Left colon (tissue), 2 donors: ENCODE measurements at regions not wholly inside any gene's neighbourhood (a gene's known extent, or its start where the extent isn't known, plus 50 kb on each side); places are given as distances from the start of the nearest gene placed in this dataset.

Experiments used
- ATAC-seq: fragments of 200-7000 bp; cut with Tn5 transposase; one replicate; pipeline ENCODE4 v1.9.1; 2020; ENCODE audit warnings: mild to moderate bottlenecking, moderate library complexity
- DNase-seq, 2 donors: peaks; one replicate each; pipeline ENCODE4 v3.0.0-alpha.2; 2020
- intact Hi-C, 2 donors: fragments of 100-400 bp; cut with DNase I in 1 of 2; cut with micrococcal nuclease in 1 of 2; formaldehyde crosslinking; loops; one replicate each; pipeline versions ENCODE4 v1.11.2 to v1.14.0; 2022; cut with DNase I, micrococcal nuclease
- donor health status: DM: no; HTN: no; CAD: no.
- donor health status: DM: yes; HTN: yes; CAD: no.

DNA sequence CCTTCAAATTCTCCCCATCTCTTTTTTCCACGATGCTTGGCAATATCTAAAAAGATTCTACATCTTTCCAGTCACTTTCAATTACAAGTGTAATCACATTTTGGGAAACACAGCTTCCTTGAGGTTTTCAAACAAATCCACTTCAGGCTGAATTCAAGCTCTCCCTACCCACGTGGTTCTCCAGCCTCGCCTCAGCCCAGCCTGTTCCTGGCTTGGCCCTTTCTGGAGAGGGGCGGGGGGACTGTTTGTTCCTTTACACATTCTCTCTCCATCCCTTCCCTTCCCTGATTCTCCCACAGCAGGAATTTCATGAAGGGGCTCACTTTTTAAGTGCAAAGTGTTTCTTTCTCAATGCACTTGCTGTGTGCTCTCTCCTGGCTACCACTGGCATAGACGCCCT is 226.3 kb upstream of the SOX11 start:
- ATAC-seq (no peak), DNase-seq (no peak)
- intact Hi-C loops, result no loop called here

DNA sequence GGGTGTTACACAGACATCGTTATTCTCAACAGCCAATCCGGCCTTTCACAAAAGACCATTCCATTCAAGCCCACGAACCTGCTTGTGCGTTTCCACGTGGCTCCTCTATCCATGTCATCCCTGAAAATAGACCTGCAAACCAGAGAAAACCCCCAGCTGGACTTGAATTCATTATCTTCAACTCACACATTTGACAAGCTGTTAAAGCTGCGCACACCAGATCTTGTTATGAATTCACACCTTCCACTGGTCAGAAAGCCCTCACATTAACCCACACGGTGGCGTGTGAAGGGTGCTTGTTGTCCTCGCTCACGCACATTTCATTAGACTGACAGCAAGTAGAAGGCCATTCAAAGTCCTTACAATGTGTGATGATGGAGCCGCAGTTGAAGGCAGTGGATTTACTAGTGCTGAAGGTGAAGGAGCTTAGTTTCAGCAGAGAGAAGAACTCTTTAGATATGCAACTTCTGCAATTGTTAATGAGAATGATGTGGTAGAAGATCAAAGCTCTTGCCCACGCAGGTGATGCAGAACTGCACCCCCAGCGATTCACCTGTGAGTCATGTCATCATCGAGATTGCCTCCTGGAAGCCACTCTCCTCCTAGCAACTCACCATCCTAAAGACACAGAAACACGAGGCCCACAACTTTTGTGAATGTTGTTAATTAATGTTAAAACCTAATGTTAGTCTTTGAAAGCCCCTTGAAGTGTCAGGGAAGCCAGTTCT is 224.8 kb upstream of the SOX11 start:
- no peak for DNase-seq
- no peak for ATAC-seq
- intact Hi-C loops, result no loop called here

DNA sequence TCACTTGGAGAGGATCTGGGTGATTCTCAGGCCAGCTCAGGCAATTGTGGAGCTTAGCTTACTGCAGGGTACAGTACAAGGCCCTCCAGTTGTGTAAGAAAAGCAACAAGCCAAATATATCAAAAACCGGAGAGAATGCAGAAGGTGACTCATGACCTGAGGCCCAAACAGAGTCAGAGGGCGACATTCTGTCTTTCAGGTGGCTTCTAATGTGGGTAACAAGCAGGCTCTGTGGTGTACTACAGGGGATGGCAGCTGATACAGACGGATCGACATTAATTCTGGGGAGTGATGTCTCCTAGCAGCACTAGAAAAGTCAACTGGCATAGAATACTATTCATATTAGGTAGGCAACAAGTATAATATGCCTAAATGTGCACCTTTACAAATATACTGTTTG is 219.5 kb upstream of the SOX11 start:
- DNase-seq (no peak), ATAC-seq (no peak)
- intact Hi-C loops, result no loop called here

DNA sequence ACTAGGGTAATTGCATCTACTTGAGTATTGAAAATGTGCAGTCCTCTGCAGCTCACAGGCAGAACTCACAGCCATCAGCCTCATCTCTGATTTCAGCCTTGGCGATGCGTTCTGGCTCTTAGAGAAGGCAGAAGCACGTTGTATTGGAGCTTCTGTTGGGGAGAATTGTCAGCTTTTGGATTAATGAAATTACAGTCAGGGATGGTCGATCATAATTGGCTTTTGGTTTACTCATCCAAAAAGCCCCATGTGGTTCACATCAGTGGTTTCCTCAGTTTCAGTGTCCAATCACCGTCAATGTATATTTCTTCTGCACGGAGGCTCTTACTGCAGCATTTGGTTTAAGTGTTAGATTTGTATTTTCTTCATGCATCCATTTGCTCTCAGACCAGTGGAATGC is 218.5 kb upstream of the SOX11 start:
- intact Hi-C loops, result no loop called here
- ATAC-seq, result no peak
- no peak for DNase-seq

DNA sequence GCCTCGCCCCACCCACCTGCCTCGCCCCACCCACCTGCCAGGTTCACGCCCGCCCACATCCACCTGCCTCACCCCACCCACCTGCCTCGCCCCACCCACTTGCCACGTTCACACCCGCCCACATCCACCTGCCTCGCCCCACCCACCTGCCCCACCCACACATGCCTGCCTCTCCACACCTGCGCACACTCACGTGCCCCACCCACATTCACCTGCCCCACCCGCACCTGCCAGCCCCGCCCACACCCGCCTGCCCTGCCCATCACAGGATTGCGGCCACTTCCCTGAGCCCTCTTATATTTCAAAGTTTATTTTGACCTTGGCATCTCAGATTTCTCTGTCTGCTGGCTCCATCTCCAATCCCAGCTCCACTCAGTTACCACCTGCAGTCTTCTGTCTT is 217.5 kb upstream of the SOX11 start:
- intact Hi-C loops, result no loop called here
- ATAC-seq (no peak), DNase-seq (peak in 1 of 2 donors; percentile 33)

DNA sequence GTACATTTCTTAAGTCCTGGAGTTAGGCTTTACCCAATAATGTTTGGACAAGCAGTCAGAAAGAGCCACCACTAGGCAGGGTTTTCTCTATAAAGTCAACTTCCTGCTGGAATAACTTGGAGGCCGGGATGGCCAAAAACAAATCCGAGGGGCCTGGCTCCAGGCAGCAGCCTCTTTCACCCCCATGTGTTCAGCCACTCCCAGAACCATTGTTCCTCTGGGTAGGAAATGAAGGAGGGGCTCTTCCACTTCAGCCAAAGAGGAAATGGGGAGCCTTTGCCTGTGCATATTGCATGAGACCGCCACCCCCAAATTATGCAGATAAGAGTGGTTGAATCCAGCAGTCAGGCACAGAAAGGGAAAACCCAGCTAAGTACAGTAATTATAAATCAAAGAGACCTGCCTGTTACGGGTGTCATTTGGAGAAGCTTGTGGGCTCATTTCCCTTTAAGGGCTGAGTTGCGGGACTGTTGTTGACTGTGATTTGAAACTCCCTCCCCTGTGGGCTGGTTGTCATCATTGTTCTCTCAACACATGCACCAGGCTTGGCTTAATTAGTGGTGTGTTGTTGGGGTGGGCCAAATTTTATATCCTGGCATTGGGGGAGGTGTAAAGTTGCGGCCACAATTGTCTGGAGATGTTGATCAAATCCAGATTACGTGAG is 212.8 kb upstream of the SOX11 start:
- ATAC-seq, result no peak
- intact Hi-C loops, result no loop called here
- no peak for DNase-seq

DNA sequence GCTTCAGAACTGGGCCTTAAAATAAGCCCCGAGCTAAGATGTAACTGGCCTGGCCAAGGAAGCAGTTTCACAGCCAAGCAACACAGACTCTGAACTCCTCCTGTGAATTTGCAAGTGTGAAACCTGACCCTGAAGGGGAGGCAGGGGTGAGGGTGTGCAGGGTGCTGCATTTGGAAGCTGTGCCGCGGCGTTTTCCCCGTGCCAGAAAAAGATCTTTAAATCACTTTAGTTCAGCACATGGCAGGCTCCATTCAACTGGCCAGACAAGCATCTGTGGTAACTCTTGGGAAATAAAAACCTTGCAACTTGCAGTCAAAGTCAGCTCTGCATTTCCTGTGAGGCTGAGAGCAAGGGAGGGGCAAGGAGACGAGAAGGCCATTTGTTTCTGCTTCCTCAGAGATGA is 209.3 kb upstream of the SOX11 start:
- intact Hi-C loops, result no loop called here
- DNase-seq, result no peak
- ATAC-seq, result no peak

DNA sequence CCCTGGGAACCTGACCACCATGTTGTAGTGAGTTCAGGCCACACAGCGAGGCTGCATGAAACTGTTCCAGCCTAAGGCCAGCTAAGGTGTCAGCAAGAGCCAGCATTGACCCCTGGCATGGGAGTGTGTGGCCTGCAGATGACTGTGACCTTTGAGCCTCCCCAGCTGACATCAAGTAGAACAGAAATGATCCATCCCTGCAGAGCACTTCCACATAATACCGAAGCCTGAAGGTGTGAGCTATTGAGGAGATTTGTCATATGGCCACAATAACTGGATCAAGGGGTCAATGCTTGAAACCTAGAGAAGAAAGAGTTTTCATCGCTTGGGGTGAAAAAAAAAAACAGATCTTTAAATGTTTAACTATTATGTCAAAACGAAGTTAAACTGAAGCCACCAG is 207.3 kb upstream of the SOX11 start:
- intact Hi-C loops, result no loop called here
- DNase-seq, result no peak
- ATAC-seq, result no peak

DNA sequence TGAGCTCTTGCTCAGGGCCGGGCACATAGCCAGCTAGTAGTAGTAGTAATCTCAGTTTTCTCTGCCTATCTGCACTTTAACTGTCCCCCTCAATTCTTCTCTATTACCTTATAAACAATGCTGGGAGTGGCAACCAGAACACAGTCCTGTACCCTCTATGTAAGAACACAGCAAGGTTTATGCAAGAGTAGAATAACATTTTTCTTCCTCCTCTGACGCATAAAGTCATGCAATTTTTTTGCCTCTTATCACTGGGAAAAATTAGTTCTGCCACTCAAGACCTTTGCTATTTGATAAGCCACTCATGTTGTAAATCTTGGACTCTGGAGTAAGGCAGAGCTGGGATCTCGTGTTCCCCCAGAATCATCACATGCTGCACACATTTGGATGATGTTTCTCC is 200.7 kb upstream of the SOX11 start:
- ATAC-seq, result no peak
- intact Hi-C loops, result no loop called here
- no peak for DNase-seq

DNA sequence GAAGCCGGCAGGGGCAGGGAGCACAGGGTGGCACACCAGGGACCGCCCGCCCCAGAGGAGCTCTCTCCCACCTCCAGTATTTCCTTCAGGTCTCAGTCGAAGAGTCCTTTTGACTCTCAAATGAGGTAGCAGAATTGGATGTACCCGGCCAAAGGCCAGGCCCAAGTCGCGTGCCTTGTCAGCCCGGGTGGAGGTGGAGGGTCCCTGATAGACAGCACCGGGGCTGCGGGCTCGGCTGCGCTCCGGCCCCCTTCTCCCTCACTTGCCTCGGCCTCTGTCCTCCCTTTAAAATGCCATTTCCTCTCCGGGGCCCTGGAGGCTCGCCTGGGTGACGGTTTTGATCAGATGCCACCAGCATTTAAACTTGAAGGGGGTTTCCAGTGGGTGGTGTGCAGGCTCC is 198.9 kb upstream of the SOX11 start:
- no peak for ATAC-seq
- no peak for DNase-seq
- intact Hi-C loops, result no loop called here

DNA sequence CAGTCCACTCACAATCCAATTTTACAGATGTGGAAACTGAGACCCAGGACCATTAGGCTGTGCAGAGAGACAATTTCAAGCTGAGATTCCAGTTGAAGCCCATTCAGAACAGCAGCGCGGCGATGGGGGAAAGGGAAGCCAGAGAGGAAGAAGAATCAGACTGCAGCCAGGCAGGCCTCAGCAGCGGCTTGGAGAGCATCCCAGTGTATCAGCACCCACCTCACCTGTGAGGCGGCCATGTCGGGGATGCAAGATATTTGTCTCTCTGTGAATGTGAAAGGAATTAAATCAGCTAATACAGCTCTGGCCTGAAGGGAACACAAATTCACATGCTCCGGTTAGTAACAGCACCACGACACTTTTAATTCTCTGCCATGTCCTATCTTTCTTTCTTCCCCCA is 198.0 kb upstream of the SOX11 start:
- DNase-seq (no peak), ATAC-seq (no peak)
- intact Hi-C loops, result no loop called here

DNA sequence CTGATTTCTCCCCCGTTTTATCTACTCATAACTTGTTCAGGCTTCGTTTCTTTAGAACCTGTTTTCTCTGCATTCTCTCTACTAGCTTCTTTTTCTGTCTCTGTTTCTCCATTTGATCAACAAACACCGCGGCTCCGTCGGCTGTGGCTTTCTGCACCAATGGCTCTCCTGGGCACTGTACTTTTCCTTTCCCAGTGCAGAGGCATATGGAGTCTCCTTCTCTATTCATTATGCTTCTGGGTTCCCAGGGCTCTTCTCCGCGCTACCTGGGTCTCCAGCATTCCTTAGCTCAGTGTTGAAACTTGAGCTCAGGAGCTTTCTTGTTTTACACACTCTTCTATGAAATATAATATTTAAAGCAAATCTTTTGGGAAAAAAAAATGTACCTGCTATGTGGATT is 196.6 kb upstream of the SOX11 start:
- ATAC-seq, result no peak
- DNase-seq, result no peak

DNA sequence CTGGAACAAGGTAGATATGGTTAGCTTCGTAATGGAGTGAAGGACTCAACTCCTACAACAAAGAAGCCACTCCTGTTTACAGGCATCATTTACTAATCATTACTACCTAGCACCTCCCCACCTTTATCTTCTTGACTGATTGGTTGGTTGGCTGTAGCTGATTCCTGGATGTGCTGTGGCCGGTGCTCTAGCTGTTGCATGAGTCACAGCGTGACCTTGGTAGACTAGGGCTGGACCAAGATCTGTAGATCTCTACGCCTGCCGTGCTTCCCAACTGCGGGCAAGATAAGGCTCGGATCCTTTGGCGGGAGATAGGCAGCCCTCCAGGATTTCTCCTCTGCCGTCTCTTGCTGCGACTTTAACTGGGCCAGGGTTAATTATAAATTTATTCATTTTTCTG is 194.3 kb upstream of the SOX11 start:
- intact Hi-C loops, result no loop called here
- DNase-seq (no peak), ATAC-seq (no peak)

More for the DNA sequence above, 196.6 kb upstream of the SOX11 start:
- intact Hi-C loops, result no loop called here

DNA sequence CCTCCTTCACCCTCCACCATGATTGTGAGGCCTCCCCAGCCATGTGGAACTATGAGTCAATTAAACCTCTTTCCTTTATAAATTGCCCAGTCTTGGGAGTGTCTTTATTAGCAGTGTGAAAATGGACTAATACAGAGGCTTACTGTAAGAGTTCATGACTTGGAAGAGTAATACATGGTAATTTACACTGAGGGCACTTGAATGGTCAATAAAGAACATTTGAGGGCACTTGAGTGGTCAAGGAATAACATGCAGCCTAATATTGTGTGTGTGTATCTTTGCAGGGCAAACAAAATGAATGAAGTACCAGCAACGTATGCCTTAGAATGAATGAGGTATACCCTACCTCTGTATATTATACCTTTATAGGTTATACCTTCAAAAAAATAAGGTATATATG is 190.4 kb upstream of the SOX11 start:
- intact Hi-C loops, result no loop called here
- DNase-seq, result no peak
- ATAC-seq, result no peak

DNA sequence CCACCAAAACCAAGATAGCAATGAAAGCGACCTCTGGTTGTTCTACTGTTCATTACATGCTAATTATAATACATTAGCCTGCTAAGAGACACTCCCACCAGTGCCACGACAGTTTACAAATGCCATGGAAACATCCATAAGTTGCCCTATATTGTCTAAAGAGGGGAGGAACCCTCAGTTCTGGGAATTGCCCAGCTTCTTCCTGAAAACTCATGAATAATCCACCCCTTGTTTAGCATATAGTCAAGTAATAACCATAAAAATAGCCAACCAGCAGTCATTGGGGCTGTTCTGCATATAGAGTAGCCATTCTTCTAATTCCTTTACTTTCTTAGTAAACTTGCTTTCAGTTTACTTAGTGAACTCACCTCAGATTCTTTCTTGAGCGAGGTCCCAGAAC is 189.8 kb upstream of the SOX11 start:
- intact Hi-C loops, result no loop called here
- ATAC-seq, result no peak
- no peak for DNase-seq

DNA sequence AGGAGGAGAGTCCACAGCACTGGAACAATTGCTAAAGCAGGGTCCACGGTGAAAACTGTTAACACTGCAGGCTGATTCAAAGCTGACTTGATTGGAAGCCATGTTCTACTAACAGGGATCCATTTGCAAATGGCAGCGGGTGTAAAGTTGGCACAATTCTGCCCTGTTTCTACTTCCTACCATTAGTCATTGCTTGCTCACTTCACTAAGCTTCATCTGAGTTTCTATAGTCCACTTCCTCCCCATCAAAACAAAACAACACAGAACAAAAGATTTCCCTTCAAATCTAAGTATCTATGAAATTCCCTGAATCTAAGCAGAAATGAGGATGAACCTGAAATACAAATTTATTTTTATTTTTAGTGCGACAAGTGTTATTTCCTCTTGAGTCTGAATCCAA is 187.4 kb upstream of the SOX11 start:
- ATAC-seq, result no peak
- no peak for DNase-seq
- intact Hi-C loops, result no loop called here

DNA sequence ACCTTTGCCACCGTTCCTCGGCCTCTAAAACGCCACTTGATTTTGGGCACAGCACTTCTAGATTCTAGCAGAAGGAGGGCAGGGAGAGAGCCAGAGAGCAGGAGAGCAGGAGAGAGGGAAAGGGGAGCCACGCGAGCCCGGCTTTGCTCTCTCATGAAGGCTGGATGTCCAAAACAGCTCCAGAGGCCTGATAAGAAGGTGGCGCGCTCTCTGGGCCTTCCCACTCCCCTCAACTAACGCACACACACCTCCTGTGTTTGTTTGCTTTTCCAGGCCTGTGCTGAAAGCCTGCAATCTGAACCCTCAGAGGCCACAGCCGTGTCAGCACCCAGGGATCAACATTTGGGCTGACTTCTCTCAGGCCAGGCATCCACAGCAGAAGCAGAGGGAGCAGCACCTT is 184.8 kb upstream of the SOX11 start:
- no peak for ATAC-seq
- intact Hi-C loops, result no loop called here

DNA sequence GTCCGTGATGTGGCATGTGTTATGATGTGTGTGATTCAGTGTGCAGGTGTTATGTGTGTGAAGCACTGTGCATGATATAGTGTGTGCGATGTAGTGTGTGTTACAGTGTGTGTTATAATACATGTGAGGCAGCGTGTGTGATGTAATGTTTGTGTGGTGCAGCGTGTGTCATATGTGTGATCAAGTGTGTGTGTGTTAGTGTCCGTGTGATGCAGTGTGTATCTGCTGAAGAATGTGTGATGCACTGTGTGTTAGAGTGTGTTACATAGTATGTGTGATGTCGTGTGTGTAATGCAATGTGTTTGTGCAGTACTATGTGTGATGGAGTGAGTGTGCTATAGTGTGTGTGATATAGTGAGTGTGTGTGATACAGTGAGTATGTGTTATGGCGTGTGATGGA is 182.8 kb upstream of the SOX11 start:
- ATAC-seq (no peak), DNase-seq (no peak)
- intact Hi-C loops, result no loop called here

More for the DNA sequence above, 184.8 kb upstream of the SOX11 start:
- DNase-seq, result no peak

DNA sequence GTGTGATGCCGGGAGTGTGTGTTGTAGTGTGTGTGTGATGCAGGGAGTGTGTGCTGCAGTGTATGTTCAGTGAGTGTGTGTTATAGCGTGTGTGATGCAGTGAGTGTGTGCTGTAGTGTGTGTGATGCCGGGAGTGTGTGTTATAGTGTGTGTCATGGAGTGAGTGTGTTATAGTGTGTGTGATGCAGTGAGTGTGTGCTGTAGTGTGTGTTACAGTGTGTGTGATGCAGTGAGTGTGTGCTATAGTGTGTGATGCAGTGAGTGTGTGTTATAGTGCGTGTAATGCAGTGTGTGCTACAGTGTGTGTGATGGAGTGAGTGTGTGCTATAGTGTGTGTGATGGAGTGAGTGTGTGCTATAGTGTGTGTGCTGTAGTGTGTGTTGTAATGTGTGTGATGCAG is 182.1 kb upstream of the SOX11 start:
- no peak for DNase-seq
- ATAC-seq, result no peak
- intact Hi-C loops, result no loop called here

DNA sequence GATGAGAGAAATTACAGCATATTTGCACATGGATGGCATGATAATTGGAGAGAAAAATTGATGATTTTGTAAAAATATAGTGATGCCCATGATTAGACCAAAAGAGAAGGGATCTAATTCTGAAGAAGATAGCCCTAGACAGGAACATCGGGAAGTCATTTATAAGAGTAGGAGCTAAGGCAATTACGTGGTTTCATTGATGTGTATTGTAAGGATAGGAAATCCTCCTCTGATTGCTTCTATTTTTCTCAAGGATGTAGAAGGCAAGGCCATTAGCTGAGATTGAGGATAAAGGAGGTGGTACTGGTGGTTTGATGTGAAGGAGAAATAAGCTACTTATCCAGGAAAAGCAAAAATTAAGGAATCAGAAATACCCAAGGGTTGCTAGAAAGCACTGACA is 176.5 kb upstream of the SOX11 start:
- ATAC-seq (no peak), DNase-seq (no peak)
- intact Hi-C loops, result no loop called here

DNA sequence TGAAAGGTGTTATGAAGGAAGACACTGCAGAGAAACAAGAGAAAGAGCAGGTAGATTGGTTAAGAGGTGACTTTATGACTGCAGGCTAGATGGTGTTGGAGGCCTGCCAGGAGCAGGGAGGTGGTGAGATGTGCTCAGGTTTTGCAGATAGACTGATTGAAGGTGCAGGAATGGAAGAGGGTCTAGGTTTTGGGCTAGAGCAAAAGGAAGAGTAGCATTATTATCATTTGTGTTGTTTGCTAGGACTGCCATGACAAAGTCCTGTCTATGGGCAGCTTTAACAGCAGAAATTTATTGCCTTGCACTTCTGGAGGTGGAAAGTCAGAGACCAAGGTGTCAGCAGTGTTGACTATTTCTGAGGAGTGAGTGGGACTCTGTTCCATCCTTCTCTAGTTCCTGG is 172.9 kb upstream of the SOX11 start:
- intact Hi-C loops, result no loop called here
- DNase-seq (no peak), ATAC-seq (no peak)
